K562 (cell line): ENCODE measurements at regions not wholly inside any gene's neighbourhood (a gene's known extent, or its start where the extent isn't known, plus 50 kb on each side); places are given as distances from the start of the nearest gene placed in this dataset.

ENCODE experiments used
- ATAC-seq: fragments of 200-7000 bp; cut with Tn5 transposase; 3 replicates; pipeline ENCODE4 v1.9.1; 2020; ENCODE audit warnings: moderate library complexity
- BruUV-seq: library from RNA; stranded (reverse); fragments of 400-500 nt; replicated peaks from 2 replicates; lab custom pipeline; 2021; lab: Mats Ljungman, UMichigan
- CTCF ChIA-PET: fragments of 300-600 bp; formaldehyde crosslinking; extraction: SDS; loops from one replicate; lab custom pipeline; 2021; ENCODE audit warnings: low intra/inter-chr PET ratio; lab: Yijun Ruan, JAX
- POLR2A ChIA-PET: fragments of 300-600, 350-650 bp; sonication (Branson Sonifier 250); formaldehyde crosslinking; extraction: SDS; loops from one replicate; lab custom pipeline; 2021; ENCODE audit warnings: antibody characterized with exemption, inconsistent platforms; lab: Yijun Ruan, JAX
- DNase-seq, 4 experiments: peaks; one replicate each; pipeline versions ENCODE4 v3.0.0 to v3.0.0-alpha.2; 2011 to 2018; ENCODE audit warnings: low spot score in 3 of 4, mixed read lengths in 3 of 4; ENCODE audit errors: extremely low read depth in 1 of 4
- FAIRE-seq: peaks from 2 replicates; lab custom pipeline; 2011; peaks lifted over from hg19 to GRCh38; lab: Jason Lieb, UNC
- H2AFZ ChIP-seq: 2 replicates; pipeline ENCODE4 v1.6.0; 2011; ENCODE audit warnings: low read depth, low read length, control low read depth, inconsistent platforms
- H3K27ac ChIP-seq: fragments of 200-600 bp; 3 replicates; pipeline ENCODE4 v1.8.0; 2011; ENCODE audit warnings: low read depth, mild to moderate bottlenecking, control low read depth, inconsistent platforms, low read length, moderate library complexity, mixed read lengths; ENCODE audit errors: extremely low read depth
- H3K27me3 ChIP-seq, 2 experiments: fragments of 300-600 bp in 1 of 2; 2 replicates in 1 of 2; 3 replicates in 1 of 2; pipeline versions ENCODE4 v1.6.0 to v1.8.0; 2011; ENCODE audit warnings: inconsistent platforms in 2 of 2, low read length in 2 of 2, mild to moderate bottlenecking in 1 of 2, mixed read lengths in 1 of 2, moderate library complexity in 1 of 2; ENCODE audit not compliant: control insufficient read depth in 2 of 2, insufficient read depth in 2 of 2
- H3K36me3 ChIP-seq: fragments of 300-600 bp; 3 replicates; pipeline ENCODE4 v1.8.0; 2011; ENCODE audit warnings: mild to moderate bottlenecking, low read length, inconsistent platforms; ENCODE audit not compliant: control insufficient read depth, insufficient read depth
- H3K4me1 ChIP-seq, 2 experiments: fragments of 200-600 bp in 1 of 2; replicated peaks in 1 of 2; 2 replicates in 1 of 2; 3 replicates in 1 of 2; pipeline versions ENCODE4 v1.5.1 to v1.8.0; 2011; ENCODE audit warnings: inconsistent platforms in 2 of 2, low read length in 2 of 2, mild to moderate bottlenecking in 1 of 2, mixed read lengths in 1 of 2, moderate library complexity in 1 of 2; ENCODE audit not compliant: control insufficient read depth in 2 of 2, insufficient read depth in 2 of 2
- H3K4me2 ChIP-seq: 2 replicates; pipeline ENCODE4 v1.6.1; 2011; ENCODE audit warnings: low read length, control low read depth, inconsistent platforms, mixed read lengths; ENCODE audit not compliant: insufficient read depth
- H3K4me3 ChIP-seq: fragments of 200-600 bp; sonication (generic), shearing (Covaris generic); 2 replicates; pipeline ENCODE4 v1.5.1; 2016; ENCODE audit warnings: control low read depth, inconsistent platforms
- H3K79me2 ChIP-seq: fragments of 200-600 bp; 3 replicates; pipeline ENCODE4 v1.8.0; 2011; ENCODE audit warnings: low read length, inconsistent platforms; ENCODE audit not compliant: control insufficient read depth, insufficient read depth
- H3K9ac ChIP-seq, 2 experiments: 2 replicates each; pipeline versions ENCODE4 v1.6.0 to v1.6.1; 2011; ENCODE audit warnings: low read depth in 2 of 2, low read length in 2 of 2, control low read depth in 1 of 2, inconsistent platforms in 1 of 2, mild to moderate bottlenecking in 1 of 2, mixed read lengths in 1 of 2; ENCODE audit not compliant: insufficient read depth in 1 of 2
- H3K9me1 ChIP-seq: one replicate; pipeline ENCODE4 v1.6.0; 2011; ENCODE audit warnings: inconsistent platforms, mild to moderate bottlenecking, low read length, moderate library complexity; ENCODE audit not compliant: control insufficient read depth, insufficient read depth
- H3K9me3 ChIP-seq: replicated peaks from 2 replicates; pipeline ENCODE4 v1.5.1; 2011; ENCODE audit warnings: low read depth, low read length, inconsistent platforms; ENCODE audit not compliant: control insufficient read depth, insufficient read depth
- H4K20me1 ChIP-seq: replicated peaks from 2 replicates; pipeline ENCODE4 v1.6.1; 2011; ENCODE audit warnings: low read length, inconsistent platforms, mixed read lengths; ENCODE audit not compliant: control insufficient read depth, insufficient read depth
- ARHGAP35 ChIP-seq: fragments of 450-650 bp; IDR thresholded peaks from 2 replicates; pipeline ENCODE4 v1.6.1; 2018; ENCODE audit not compliant: partially characterized antibody
- CHAMP1 ChIP-seq: fragments of 450-650 bp; IDR thresholded peaks from 2 replicates; pipeline ENCODE4 v1.6.1; 2016; ENCODE audit warnings: mild to moderate bottlenecking
- HDGF ChIP-seq: fragments of 450-650 bp; IDR thresholded peaks from 2 replicates; pipeline ENCODE4 v1.6.1; 2016
- MEIS2 ChIP-seq: fragments of 450-650 bp; IDR thresholded peaks from 2 replicates; pipeline ENCODE4 v1.6.1; 2014; ENCODE audit warnings: mild to moderate bottlenecking; ENCODE audit not compliant: partially characterized antibody
- NBN ChIP-seq: fragments of 450-650 bp; IDR thresholded peaks from 2 replicates; pipeline ENCODE4 v1.6.1; 2016; ENCODE audit warnings: low read depth, mild to moderate bottlenecking
- RCOR1 ChIP-seq, 2 experiments: IDR thresholded peaks; 2 replicates each; pipeline ENCODE4 v1.6.1; 2012; ENCODE audit warnings: low read depth in 2 of 2, low read length in 2 of 2, borderline replicate concordance in 1 of 2, improper control_type of control experiment in 1 of 2
- TRIM24 ChIP-seq, 2 experiments: fragments of 450-650 bp; IDR thresholded peaks; 2 replicates each; pipeline ENCODE4 v1.6.1; 2016
- ZNF263 ChIP-seq: sonication (generic); formaldehyde crosslinking; IDR thresholded peaks from 2 replicates; pipeline ENCODE4 v1.8.0; 2022; ENCODE audit warnings: mild to moderate bottlenecking, missing genetic modification reagents, borderline replicate concordance
- ZNF354B ChIP-seq: fragments of 250-450 bp; sonication (Bioruptor Pico); IDR thresholded peaks from 2 replicates; pipeline ENCODE4 v1.4.0; 2020
- ZNF780A ChIP-seq: fragments of 250-450 bp; sonication (Bioruptor Pico); IDR thresholded peaks from 2 replicates; pipeline ENCODE4 v1.5.0; 2021; ENCODE audit warnings: mild to moderate bottlenecking
- WGBS: fragments of 100-300 bp; shearing (Covaris generic); methylation state at CpG from one replicate; pipeline ENCODE4 v1.1.6; 2016; ENCODE audit warnings: low coverage, mixed read lengths; ENCODE audit not compliant: insufficient coverage; ENCODE audit errors: missing lambda C conversion rate; 5-methylcytosine and 5-hydroxymethylcytosine counted together
- in situ Hi-C: fragments of 300-500 bp; cut with MboI; formaldehyde crosslinking; loops from 4 replicates; pipeline ENCODE4 v1.15.0; 2018; ENCODE audit warnings: inconsistent platforms, mixed read lengths
- intact Hi-C: fragments of 100-400 bp; cut with micrococcal nuclease; formaldehyde crosslinking; loops from 2 replicates; pipeline ENCODE4 v1.14.2; 2022
- TF ChIP-seq, protein P1 (sequence below): fragments of 250-450 bp; sonication (Bioruptor Pico); IDR thresholded peaks from 2 replicates; pipeline ENCODE4 v1.5.0; 2021; ENCODE audit warnings: mild to moderate bottlenecking, moderate library complexity
- TF ChIP-seq, protein P2 (sequence below): fragments of 450-650 bp; IDR thresholded peaks from 2 replicates; pipeline ENCODE4 v1.6.1; 2016; ENCODE audit warnings: antibody characterized with exemption

DNA sequence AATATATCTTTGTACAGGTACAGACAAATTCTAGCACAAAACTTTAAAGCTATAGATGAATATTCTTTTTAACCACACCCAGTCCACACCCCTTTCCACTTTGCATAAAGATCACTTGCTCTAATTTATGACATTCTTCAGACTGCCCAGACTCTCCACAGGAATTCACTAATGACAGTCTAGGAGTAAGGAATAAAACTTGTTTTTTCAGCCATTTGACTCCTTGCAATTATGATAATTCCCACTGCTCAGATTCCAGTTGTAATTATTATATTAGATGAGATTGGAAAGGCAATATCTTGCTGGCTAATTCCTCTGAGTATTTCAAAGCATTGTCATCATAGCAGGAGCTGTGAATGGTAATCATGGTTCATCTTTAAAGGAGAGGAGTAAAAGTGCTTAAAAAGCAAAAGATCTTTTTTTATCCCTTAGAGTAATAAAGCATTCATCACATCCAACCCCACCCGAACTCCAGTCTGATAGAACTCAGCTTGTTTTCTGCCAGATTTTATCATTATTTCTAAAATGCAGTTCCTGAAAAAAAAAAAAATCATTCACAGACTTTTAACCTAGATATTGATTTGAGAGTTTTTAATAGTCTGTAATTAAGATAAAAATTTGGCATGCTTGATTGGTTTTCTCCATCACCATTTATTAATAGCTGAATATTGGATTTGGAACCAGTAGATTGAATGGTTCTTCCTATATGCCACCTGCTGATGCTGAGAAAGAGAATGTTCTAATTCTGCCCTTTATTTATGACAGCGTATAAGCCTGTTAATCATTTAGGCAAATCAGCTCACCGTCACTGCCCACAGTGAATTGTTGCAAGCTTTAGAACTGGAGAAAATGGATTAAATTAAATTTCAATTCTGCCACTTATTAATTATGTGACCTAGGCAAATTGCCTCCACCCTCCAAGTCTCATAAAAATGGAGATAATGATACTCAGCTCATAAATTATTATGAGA is 93.9 kb upstream of the RASSF8 start (continued):
- TF ChIP-seq, protein P1, sequence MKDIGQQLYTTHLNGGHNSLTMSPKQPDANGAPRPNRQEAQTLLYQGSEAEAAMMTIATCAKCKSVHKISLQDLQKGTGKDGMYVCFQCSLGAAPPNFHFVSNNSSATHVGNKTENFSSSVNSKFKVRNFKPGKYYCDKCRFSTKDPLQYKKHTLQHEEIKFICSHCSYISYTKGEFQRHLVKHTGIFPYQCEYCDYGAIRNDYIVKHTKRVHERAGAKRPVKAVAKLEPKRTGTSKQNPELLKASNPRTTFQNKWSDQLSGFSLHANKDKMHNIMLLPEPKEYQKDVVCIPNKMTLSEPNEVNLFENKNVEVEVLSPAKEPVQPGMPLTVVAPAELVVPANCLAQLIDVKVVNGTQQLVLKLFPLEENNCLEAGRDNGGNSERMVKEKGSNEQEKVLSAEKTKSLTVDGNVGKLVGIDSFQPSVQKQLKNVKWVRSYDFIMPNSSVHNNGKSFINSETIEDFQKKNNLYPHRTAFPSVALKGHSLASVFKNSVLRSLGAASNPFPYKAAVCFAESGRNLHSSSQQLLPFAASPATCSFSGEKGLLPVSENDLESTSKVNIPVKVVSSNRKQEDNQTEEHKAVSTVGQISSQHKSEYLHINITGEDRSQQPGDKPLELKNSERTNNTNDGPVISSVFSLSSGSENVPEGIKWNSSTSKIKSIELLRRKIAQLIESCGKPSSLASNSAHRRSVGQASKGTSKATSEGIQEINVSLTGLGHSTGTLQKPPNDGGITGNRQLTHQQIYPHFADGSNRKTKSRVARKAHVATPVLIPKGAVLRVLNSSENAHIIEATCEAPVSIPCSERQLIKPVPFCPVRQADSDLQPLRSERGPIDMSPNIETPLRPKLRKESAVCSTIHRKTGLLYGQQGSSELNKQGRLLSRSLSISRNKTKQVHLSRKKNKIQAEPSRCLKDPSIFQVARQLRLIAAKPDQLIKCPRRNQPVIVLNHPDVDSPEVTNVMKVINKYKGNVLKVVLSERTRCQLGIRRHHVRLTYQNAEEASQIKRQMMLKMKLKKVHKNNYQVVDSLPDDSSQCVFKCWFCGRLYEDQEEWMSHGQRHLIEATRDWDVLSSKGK (CRISPR knock-in tag), result no peak

DNA sequence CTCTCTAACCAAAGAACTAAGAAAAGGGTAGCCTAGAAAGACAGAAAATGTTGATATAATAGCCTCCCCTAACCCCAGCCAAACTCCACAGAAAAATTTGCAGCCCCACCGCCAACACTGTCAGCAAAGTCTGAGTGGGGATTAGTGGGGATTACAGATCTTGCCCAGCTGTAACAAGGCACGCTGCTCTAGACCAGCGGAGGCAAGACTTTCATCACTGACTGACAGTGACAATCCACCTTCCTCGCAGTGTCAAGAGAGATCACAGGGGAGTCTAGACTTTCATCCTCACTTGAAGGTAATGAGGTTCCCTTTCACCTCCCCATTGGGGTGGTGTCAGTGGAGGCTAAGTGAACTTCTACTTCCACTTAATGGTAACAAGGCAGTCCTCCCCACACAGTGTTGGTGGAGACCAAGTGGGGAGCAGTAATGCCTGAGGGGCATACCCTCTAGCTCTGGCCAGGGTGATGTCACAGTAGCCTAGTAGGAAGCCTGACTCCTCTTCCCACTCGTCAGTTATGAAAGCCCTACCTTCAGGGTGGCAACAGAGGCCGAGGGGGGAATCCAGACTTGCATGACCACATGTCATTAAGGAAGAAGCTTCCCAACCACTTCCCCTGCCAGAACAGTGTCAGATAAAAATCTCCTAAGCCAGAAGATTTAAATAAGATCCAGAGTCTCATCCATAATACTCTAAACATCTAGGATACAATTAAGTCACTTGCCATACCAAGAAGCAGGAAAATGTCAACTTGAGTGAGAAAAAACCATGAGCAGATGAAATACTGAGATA is 91.7 kb upstream of the RASSF8 start:
- CTCF ChIA-PET, result no interaction called here
- in situ Hi-C loops, result no loop called here
- H3K9ac ChIP-seq, result no peak overlapping the region; a peak in 1 of 4 replicates
- WGBS, result 0% methylated on average over 6 of the region's 6 CpGs
- no peak for FAIRE-seq
- no peaks in the 10 kb centered on the region for H3K4me1 ChIP-seq
- H3K27me3 ChIP-seq, result no peaks in the 10 kb centered on the region
- no peaks in the 10 kb centered on the region for H3K36me3 ChIP-seq
- no peak overlapping the region for H2AFZ ChIP-seq
- no peaks in the 10 kb centered on the region for H3K9me3 ChIP-seq
- H3K27ac ChIP-seq, result no peak overlapping the region
- no peak overlapping the region for H3K4me3 ChIP-seq
- DNase-seq, result no peak
- H3K79me2 ChIP-seq, result no peaks in the 10 kb centered on the region
- no peak overlapping the region for H3K4me2 ChIP-seq
- H3K9me1 ChIP-seq, result no peaks in the 10 kb centered on the region
- POLR2A ChIA-PET, result no interaction called here
- ATAC-seq, result no peak
- H4K20me1 ChIP-seq, result no peaks in the 10 kb centered on the region
- no TSS peak for BruUV-seq
- intact Hi-C loops, result no loop called here
- TF ChIP-seq ZNF354B (CRISPR knock-in tag) (no peak), RCOR1 (IDR thresholded peaks at IDR 0.05; ENCODE audit: borderline replicate concordance in 1 of 2, low read depth in 2 of 2, low read length in 2 of 2) (no peak), HDGF (no peak), ARHGAP35 (no peak), ZNF263 (CRISPR knock-in tag) (no peak), ZNF780A (no peak), MEIS2 (no peak), CHAMP1 (no peak), TRIM24 (IDR thresholded peaks at IDR 0.05) (no peak), NBN (no peak)
- TF ChIP-seq, protein P2, sequence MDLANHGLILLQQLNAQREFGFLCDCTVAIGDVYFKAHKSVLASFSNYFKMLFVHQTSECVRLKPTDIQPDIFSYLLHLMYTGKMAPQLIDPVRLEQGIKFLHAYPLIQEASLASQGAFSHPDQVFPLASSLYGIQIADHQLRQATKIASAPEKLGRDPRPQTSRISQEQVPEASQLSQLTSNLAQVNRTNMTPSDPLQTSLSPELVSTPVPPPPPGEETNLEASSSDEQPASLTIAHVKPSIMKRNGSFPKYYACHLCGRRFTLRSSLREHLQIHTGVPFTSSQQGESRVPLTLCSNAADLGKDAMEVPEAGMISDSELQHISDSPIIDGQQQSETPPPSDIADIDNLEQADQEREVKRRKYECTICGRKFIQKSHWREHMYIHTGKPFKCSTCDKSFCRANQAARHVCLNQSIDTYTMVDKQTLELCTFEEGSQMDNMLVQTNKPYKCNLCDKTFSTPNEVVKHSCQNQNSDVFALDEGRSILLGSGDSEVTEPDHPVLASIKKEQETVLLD, result no peak
